Peyer's patch (tissue), 4 donors: ENCODE measurements at regions not wholly inside any gene's neighbourhood (a gene's known extent, or its start where the extent isn't known, plus 50 kb on each side); places are given as distances from the start of the nearest gene placed in this dataset.

Experiments
- POLR2A ChIP-seq, 2 donors: fragments of 450-650 bp; IDR thresholded peaks; one replicate each; pipeline ENCODE4 v1.5.1; 2017; ENCODE audit warnings: antibody characterized with exemption in 2 of 2, mild to moderate bottlenecking in 2 of 2, moderate library complexity in 2 of 2
- TF ChIP-seq, protein P1 (sequence below), 6 experiments: fragments of 450-650 bp in 4 of 6; fragments of 200-600 bp in 2 of 6; sonication (generic) in 1 of 6; IDR thresholded peaks; one replicate each; pipeline ENCODE4 v1.5.1; 2017 to 2019; ENCODE audit warnings: antibody characterized with exemption in 6 of 6, mild to moderate bottlenecking in 3 of 6, moderate library complexity in 1 of 6

DNA sequence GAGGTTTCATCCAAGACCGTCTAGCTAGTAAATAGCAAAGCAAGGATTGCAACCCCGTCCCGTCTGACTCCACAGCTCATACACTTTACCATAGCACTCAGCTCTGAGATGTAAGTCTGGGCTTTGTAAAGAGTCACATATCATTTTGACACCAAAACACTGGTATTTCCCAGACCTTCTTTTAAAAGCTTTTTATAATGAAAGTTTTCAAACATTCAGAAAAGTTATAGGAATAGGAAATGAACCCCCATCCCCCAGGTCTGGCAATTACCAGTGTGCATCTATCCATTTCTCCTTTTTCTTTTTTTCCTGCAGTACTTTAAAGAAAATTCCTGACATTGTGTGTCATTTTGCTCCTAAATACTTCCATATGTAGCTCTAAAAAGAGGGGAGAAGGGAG lies 183.6 kb upstream of the CCND2 start:
- TF ChIP-seq, protein P1, sequence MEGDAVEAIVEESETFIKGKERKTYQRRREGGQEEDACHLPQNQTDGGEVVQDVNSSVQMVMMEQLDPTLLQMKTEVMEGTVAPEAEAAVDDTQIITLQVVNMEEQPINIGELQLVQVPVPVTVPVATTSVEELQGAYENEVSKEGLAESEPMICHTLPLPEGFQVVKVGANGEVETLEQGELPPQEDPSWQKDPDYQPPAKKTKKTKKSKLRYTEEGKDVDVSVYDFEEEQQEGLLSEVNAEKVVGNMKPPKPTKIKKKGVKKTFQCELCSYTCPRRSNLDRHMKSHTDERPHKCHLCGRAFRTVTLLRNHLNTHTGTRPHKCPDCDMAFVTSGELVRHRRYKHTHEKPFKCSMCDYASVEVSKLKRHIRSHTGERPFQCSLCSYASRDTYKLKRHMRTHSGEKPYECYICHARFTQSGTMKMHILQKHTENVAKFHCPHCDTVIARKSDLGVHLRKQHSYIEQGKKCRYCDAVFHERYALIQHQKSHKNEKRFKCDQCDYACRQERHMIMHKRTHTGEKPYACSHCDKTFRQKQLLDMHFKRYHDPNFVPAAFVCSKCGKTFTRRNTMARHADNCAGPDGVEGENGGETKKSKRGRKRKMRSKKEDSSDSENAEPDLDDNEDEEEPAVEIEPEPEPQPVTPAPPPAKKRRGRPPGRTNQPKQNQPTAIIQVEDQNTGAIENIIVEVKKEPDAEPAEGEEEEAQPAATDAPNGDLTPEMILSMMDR (IDR thresholded peaks at IDR 0.05), result no peak
- no peak for TF ChIP-seq POLR2A (IDR thresholded peaks at IDR 0.05)
